SU-DHL-6 (cell line): ENCODE measurements at regions not wholly inside any gene's neighbourhood (a gene's known extent, or its start where the extent isn't known, plus 50 kb on each side); places are given as distances from the start of the nearest gene placed in this dataset.

Experiments used
- EZH2phosphoT487 ChIP-seq: fragments of 200-600 bp; sonication (generic), shearing (Covaris generic); conservative IDR thresholded peaks from 2 replicates; pipeline ENCODE4 v1.6.1; 2018; ENCODE audit warnings: mild to moderate bottlenecking, antibody characterized with exemption, low read length, moderate library complexity, mixed read lengths
- TF ChIP-seq, protein P1 (sequence below): fragments of 200-600 bp; sonication (generic); IDR thresholded peaks from one replicate; pipeline ENCODE4 v1.5.1; 2017; ENCODE audit warnings: antibody characterized with exemption, mild to moderate bottlenecking, low read length, moderate library complexity; ENCODE audit not compliant: insufficient read depth, poor library complexity, severe bottlenecking

DNA sequence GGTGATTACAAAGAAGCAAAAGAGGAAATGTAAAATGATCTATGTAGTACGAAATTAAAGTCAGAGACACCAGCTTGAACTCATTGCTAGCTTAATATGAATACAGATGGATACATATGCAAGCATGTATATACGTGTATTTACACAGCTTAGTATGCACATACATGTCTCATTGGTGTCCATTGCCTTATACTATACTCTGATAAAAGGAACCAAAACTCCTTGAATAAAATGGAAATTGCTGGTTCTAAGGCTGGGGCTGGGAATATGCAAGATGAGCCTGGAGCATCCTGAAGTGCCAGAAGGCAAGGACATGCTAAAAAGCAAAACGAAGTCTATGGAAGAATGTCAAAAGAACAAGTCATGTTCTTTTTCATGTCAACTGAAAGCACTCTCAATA is 1424.4 kb upstream of the SLC39A10 start:
- TF ChIP-seq, protein P1, sequence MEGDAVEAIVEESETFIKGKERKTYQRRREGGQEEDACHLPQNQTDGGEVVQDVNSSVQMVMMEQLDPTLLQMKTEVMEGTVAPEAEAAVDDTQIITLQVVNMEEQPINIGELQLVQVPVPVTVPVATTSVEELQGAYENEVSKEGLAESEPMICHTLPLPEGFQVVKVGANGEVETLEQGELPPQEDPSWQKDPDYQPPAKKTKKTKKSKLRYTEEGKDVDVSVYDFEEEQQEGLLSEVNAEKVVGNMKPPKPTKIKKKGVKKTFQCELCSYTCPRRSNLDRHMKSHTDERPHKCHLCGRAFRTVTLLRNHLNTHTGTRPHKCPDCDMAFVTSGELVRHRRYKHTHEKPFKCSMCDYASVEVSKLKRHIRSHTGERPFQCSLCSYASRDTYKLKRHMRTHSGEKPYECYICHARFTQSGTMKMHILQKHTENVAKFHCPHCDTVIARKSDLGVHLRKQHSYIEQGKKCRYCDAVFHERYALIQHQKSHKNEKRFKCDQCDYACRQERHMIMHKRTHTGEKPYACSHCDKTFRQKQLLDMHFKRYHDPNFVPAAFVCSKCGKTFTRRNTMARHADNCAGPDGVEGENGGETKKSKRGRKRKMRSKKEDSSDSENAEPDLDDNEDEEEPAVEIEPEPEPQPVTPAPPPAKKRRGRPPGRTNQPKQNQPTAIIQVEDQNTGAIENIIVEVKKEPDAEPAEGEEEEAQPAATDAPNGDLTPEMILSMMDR = no peak
- TF ChIP-seq EZH2phosphoT487 = no peak
